GM13976 (cell line): ENCODE measurements at regions not wholly inside any gene's neighbourhood (a gene's known extent, or its start where the extent isn't known, plus 50 kb on each side); places are given as distances from the start of the nearest gene placed in this dataset.
"Not testable (repeated sequence)": the region's sequence is repeated elsewhere in the genome, so short reads cannot be mapped to it uniquely, and the experiment has no call there.

ENCODE experiments used
- DNase-seq: peaks from one replicate; pipeline ENCODE4 v3.0.0; 2012; ENCODE audit warnings: low spot score
- CTCF ChIP-seq: IDR thresholded peaks from 2 replicates; pipeline ENCODE4 v1.5.1; 2012; ENCODE audit warnings: borderline replicate concordance, mild to moderate bottlenecking; ENCODE audit not compliant: insufficient read depth; ENCODE audit errors: extremely low read depth, missing control alignments, control extremely low read depth
- in situ Hi-C: fragments of 300-500 bp; cut with MboI; formaldehyde crosslinking; loops from one replicate; pipeline ENCODE4 v1.12.0; 2022; ENCODE audit warnings: low sequenced_read_pairs, mixed read lengths, inconsistent platforms; ENCODE audit not compliant: unreplicated experiment

GRCh38 chr1:57544345-57544744, 120.5 kb upstream of the DAB1 start:
- DNase-seq, result no peak
- TF ChIP-seq CTCF, result no peak
- in situ Hi-C loops, result no loop called here

- no peak for DNase-seq
- TF ChIP-seq CTCF, result no peak
- in situ Hi-C loops, result no loop called here
These were observed 113.0 kb upstream of the DAB1 start for GRCh38 chr1:57536749-57537423.

GRCh38 chr1:57532299-57532698, 108.4 kb upstream of the DAB1 start:
- DNase-seq, result no peak
- in situ Hi-C loops, result no loop called here

GRCh38 chr1:57530911-57531260, 107.0 kb upstream of the DAB1 start:
- in situ Hi-C loops, DNase-seq: not testable (repeated sequence)

More at GRCh38 chr1:57532299-57532698, 108.4 kb upstream of the DAB1 start:
- no peak for TF ChIP-seq CTCF

- DNase-seq, result no peak
- TF ChIP-seq CTCF, result no peak
- in situ Hi-C loops, result no loop called here
These were observed 106.5 kb upstream of the DAB1 start for GRCh38 chr1:57530206-57530910.

- TF ChIP-seq CTCF, result no peak
- no peak for DNase-seq
- in situ Hi-C loops, result no loop called here
These were observed 98.7 kb upstream of the DAB1 start for GRCh38 chr1:57522575-57522974.

GRCh38 chr1:57520743-57521515, 97.1 kb upstream of the DAB1 start:
- in situ Hi-C loops, result no loop called here
- no peak for TF ChIP-seq CTCF
- DNase-seq, result no peak
